ENCODE measurements at regions not wholly inside any gene's neighbourhood (a gene's known extent, or its start where the extent isn't known, plus 50 kb on each side); places are given as distances from the start of the nearest gene placed in this dataset.

GRCh38 chr2:121895723-121896571 is 140.5 kb downstream of the TSN start:
- no peaks in the 10 kb centered on the region for H3K4me1 Mint-ChIP-seq
- ATAC-seq (no peak), DNase-seq (no peak)
- no peaks in the 10 kb centered on the region for H3K9me3 Mint-ChIP-seq (ENCODE audit: low read depth)
- CTCF ChIA-PET = no interaction called here
- H3K36me3 Mint-ChIP-seq = no peaks in the 10 kb centered on the region
- H3K27ac Mint-ChIP-seq = no peak overlapping the region
- no peaks in the 10 kb centered on the region for H3K27me3 Mint-ChIP-seq
- H3K4me3 Mint-ChIP-seq = no peak overlapping the region

GRCh38 chr2:121897335-121897970 is 142.0 kb downstream of the TSN start:
- CTCF ChIA-PET = interaction anchor here (1.4 kb wide), 1 partner anchor 11 kb away, joined by 4 read pairs; no protein-coding TSS in a partner anchor
- Mint-ChIP-seq H3K27me3 (no peaks in the 10 kb centered on the region), H3K27ac (no peak overlapping the region), H3K4me3 (no peak overlapping the region), H3K36me3 (no peaks in the 10 kb centered on the region), H3K4me1 (no peaks in the 10 kb centered on the region), H3K9me3 (ENCODE audit: low read depth) (no peaks in the 10 kb centered on the region)
- DNase-seq (no peak), ATAC-seq (no peak)

- Mint-ChIP-seq H3K9me3 (ENCODE audit: low read depth) (no peaks in the 10 kb centered on the region), H3K27me3 (no peaks in the 10 kb centered on the region), H3K27ac (no peak overlapping the region), H3K36me3 (no peaks in the 10 kb centered on the region), H3K4me3 (no peak overlapping the region), H3K4me1 (no peaks in the 10 kb centered on the region)
- ATAC-seq = no peak
- no peak for DNase-seq
- CTCF ChIA-PET = no interaction called here
Observed at GRCh38 chr2:121898483-121898882, 143.0 kb downstream of the TSN start.

GRCh38 chr2:121900391-121900790 is 144.9 kb downstream of the TSN start:
- Mint-ChIP-seq H3K27ac (no peak overlapping the region), H3K27me3 (no peaks in the 10 kb centered on the region), H3K9me3 (ENCODE audit: low read depth) (no peaks in the 10 kb centered on the region), H3K4me3 (no peak overlapping the region), H3K36me3 (no peaks in the 10 kb centered on the region), H3K4me1 (no peaks in the 10 kb centered on the region)
- ATAC-seq (no peak), DNase-seq (no peak)
- CTCF ChIA-PET = no interaction called here

GRCh38 chr2:121902171-121902591 is 146.7 kb downstream of the TSN start:
- no peaks in the 10 kb centered on the region for H3K27me3 Mint-ChIP-seq
- peak; percentile 20 for ATAC-seq
- no peaks in the 10 kb centered on the region for H3K36me3 Mint-ChIP-seq
- CTCF ChIA-PET = no interaction called here
- H3K9me3 Mint-ChIP-seq (ENCODE audit: low read depth) = no peaks in the 10 kb centered on the region
- H3K4me1 Mint-ChIP-seq = no peaks in the 10 kb centered on the region
- DNase-seq = no peak
- no peak overlapping the region for H3K27ac Mint-ChIP-seq
- peak overlapping the region; percentile 13 for H3K4me3 Mint-ChIP-seq

- H3K27ac Mint-ChIP-seq = no peak overlapping the region
- H3K4me1 Mint-ChIP-seq = no peaks in the 10 kb centered on the region
- CTCF ChIA-PET = no interaction called here
- no peaks in the 10 kb centered on the region for H3K27me3 Mint-ChIP-seq
- ATAC-seq = no peak
- no peaks in the 10 kb centered on the region for H3K9me3 Mint-ChIP-seq (ENCODE audit: low read depth)
- no peaks in the 10 kb centered on the region for H3K36me3 Mint-ChIP-seq
- no peak for DNase-seq
- peak overlapping the region; percentile 13 for H3K4me3 Mint-ChIP-seq
Observed at GRCh38 chr2:121902616-121903015, 147.2 kb downstream of the TSN start.

- no peak for DNase-seq
- Mint-ChIP-seq H3K4me1 (no peaks in the 10 kb centered on the region), H3K27me3 (no peaks in the 10 kb centered on the region), H3K4me3 (peak overlapping the region; percentile 13), H3K36me3 (no peaks in the 10 kb centered on the region), H3K9me3 (ENCODE audit: low read depth) (no peaks in the 10 kb centered on the region), H3K27ac (no peak overlapping the region)
- CTCF ChIA-PET = no interaction called here
- ATAC-seq = no peak
Observed at GRCh38 chr2:121903037-121903689, 147.7 kb downstream of the TSN start.

GRCh38 chr2:121904656-121905055 is 149.2 kb downstream of the TSN start:
- DNase-seq (no peak), ATAC-seq (no peak)
- no peaks in the 10 kb centered on the region for H3K9me3 Mint-ChIP-seq (ENCODE audit: low read depth)
- no peaks in the 10 kb centered on the region for H3K36me3 Mint-ChIP-seq
- H3K27me3 Mint-ChIP-seq = no peaks in the 10 kb centered on the region
- CTCF ChIA-PET = no interaction called here
- H3K4me1 Mint-ChIP-seq = no peaks in the 10 kb centered on the region
- no peak overlapping the region for H3K27ac Mint-ChIP-seq
- H3K4me3 Mint-ChIP-seq = no peak overlapping the region

GRCh38 chr2:121905201-121905600 is 149.8 kb downstream of the TSN start:
- CTCF ChIA-PET = no interaction called here
- no peak for ATAC-seq
- no peaks in the 10 kb centered on the region for H3K27me3 Mint-ChIP-seq

GRCh38 chr2:121906170-121906569 is 150.7 kb downstream of the TSN start:
- ATAC-seq = no peak
- no peak overlapping the region for H3K27ac Mint-ChIP-seq
- no peaks in the 10 kb centered on the region for H3K36me3 Mint-ChIP-seq
- CTCF ChIA-PET = no interaction called here
- H3K4me1 Mint-ChIP-seq = no peaks in the 10 kb centered on the region
- H3K9me3 Mint-ChIP-seq (ENCODE audit: low read depth) = no peaks in the 10 kb centered on the region
- H3K4me3 Mint-ChIP-seq = no peak overlapping the region
- DNase-seq = no peak
- H3K27me3 Mint-ChIP-seq = no peaks in the 10 kb centered on the region

More at GRCh38 chr2:121905201-121905600, 149.8 kb downstream of the TSN start:
- DNase-seq = no peak
- Mint-ChIP-seq H3K9me3 (ENCODE audit: low read depth) (no peaks in the 10 kb centered on the region), H3K36me3 (no peaks in the 10 kb centered on the region), H3K4me1 (no peaks in the 10 kb centered on the region), H3K27ac (no peak overlapping the region), H3K4me3 (no peak overlapping the region)

- Mint-ChIP-seq H3K9me3 (ENCODE audit: low read depth) (no peaks in the 10 kb centered on the region), H3K4me3 (no peak overlapping the region), H3K27me3 (no peaks in the 10 kb centered on the region), H3K36me3 (no peaks in the 10 kb centered on the region), H3K4me1 (no peaks in the 10 kb centered on the region), H3K27ac (no peak overlapping the region)
- DNase-seq = no peak
- ATAC-seq = no peak
- CTCF ChIA-PET = no interaction called here
Observed at GRCh38 chr2:121907928-121908327, 152.5 kb downstream of the TSN start.

GRCh38 chr2:121910139-121910538 is 154.7 kb downstream of the TSN start:
- Mint-ChIP-seq H3K36me3 (no peaks in the 10 kb centered on the region), H3K4me1 (no peaks in the 10 kb centered on the region)
- CTCF ChIA-PET = no interaction called here

GRCh38 chr2:121911036-121911435 is 155.6 kb downstream of the TSN start:
- Mint-ChIP-seq H3K9me3 (ENCODE audit: low read depth) (no peaks in the 10 kb centered on the region), H3K27me3 (no peaks in the 10 kb centered on the region), H3K36me3 (no peaks in the 10 kb centered on the region), H3K4me1 (no peaks in the 10 kb centered on the region), H3K4me3 (no peak overlapping the region), H3K27ac (no peak overlapping the region)
- ATAC-seq (no peak), DNase-seq (no peak)
- CTCF ChIA-PET = no interaction called here

More at GRCh38 chr2:121910139-121910538, 154.7 kb downstream of the TSN start:
- H3K9me3 Mint-ChIP-seq (ENCODE audit: low read depth) = no peaks in the 10 kb centered on the region
- DNase-seq (no peak), ATAC-seq (no peak)
- H3K27me3 Mint-ChIP-seq = no peaks in the 10 kb centered on the region
- no peak overlapping the region for H3K27ac Mint-ChIP-seq
- H3K4me3 Mint-ChIP-seq = no peak overlapping the region

GRCh38 chr2:121917143-121917542 is 161.7 kb downstream of the TSN start:
- no peaks in the 10 kb centered on the region for H3K36me3 Mint-ChIP-seq

More at GRCh38 chr2:121917143-121917542, 161.7 kb downstream of the TSN start:
- H3K27me3 Mint-ChIP-seq = no peaks in the 10 kb centered on the region
- no peaks in the 10 kb centered on the region for H3K4me1 Mint-ChIP-seq
- DNase-seq (no peak), ATAC-seq (no peak)
- H3K9me3 Mint-ChIP-seq (ENCODE audit: low read depth) = no peaks in the 10 kb centered on the region
- CTCF ChIA-PET = interaction anchor here (0.8 kb wide), 1 partner anchor 13 kb away, joined by 3 read pairs; no protein-coding TSS in a partner anchor
- no peak overlapping the region for H3K4me3 Mint-ChIP-seq
- H3K27ac Mint-ChIP-seq = no peak overlapping the region
